HL-60 (cell line): ENCODE measurements at regions not wholly inside any gene's neighbourhood (a gene's known extent, or its start where the extent isn't known, plus 50 kb on each side); places are given as distances from the start of the nearest gene placed in this dataset.

Experiments
- POLR2AphosphoS5 ChIP-seq: IDR thresholded peaks from 2 replicates; pipeline ENCODE4 v1.6.1; 2012; ENCODE audit warnings: low read depth
- TF ChIP-seq, protein P1 (sequence below): IDR thresholded peaks from one replicate; pipeline ENCODE4 v1.5.1; 2011; ENCODE audit warnings: low read length, control low read depth, inconsistent platforms; ENCODE audit not compliant: insufficient read depth

DNA sequence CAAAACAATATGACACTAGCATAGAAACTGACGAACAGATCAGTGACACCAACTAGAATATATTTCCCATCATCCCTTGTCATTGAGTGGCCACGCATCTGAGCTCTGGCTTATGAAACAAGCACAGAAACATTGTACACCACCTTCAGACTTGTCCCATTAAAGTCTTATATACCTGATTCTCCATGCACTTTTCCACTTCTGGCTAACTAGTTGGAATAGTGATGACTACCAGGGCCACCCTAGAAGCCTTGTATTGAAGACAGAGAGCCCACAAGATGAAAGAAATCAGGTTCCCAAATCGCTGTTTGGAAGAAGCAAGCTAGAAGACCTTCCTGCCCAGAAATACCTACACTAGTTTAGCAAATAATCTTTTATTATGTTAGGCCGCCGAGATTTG lies 99.7 kb upstream of the PPM1H start:
- TF ChIP-seq, protein P1, sequence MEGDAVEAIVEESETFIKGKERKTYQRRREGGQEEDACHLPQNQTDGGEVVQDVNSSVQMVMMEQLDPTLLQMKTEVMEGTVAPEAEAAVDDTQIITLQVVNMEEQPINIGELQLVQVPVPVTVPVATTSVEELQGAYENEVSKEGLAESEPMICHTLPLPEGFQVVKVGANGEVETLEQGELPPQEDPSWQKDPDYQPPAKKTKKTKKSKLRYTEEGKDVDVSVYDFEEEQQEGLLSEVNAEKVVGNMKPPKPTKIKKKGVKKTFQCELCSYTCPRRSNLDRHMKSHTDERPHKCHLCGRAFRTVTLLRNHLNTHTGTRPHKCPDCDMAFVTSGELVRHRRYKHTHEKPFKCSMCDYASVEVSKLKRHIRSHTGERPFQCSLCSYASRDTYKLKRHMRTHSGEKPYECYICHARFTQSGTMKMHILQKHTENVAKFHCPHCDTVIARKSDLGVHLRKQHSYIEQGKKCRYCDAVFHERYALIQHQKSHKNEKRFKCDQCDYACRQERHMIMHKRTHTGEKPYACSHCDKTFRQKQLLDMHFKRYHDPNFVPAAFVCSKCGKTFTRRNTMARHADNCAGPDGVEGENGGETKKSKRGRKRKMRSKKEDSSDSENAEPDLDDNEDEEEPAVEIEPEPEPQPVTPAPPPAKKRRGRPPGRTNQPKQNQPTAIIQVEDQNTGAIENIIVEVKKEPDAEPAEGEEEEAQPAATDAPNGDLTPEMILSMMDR, result no peak
- TF ChIP-seq POLR2AphosphoS5, result no peak
